Fibroblast of lung (primary cell): ENCODE measurements at regions not wholly inside any gene's neighbourhood (a gene's known extent, or its start where the extent isn't known, plus 50 kb on each side); places are given as distances from the start of the nearest gene placed in this dataset.

ENCODE experiments used
- DNase-seq, 2 donors: peaks; one replicate each; pipeline versions ENCODE4 v3.0.0 to v3.0.0-alpha.2; 2010; ENCODE audit warnings: low read depth in 2 of 2
- H2AFZ ChIP-seq: 2 replicates; pipeline ENCODE4 v1.5.1; 2012; ENCODE audit warnings: low read length, control low read depth, inconsistent platforms
- H3K27ac ChIP-seq: 2 replicates; pipeline ENCODE4 v1.5.1; 2011; ENCODE audit warnings: low read length, control low read depth; ENCODE audit not compliant: insufficient read depth
- H3K27me3 ChIP-seq: 2 replicates; pipeline ENCODE4 v1.5.1; 2011; ENCODE audit warnings: mild to moderate bottlenecking, low read length; ENCODE audit not compliant: control insufficient read depth, insufficient read depth
- H3K36me3 ChIP-seq: 2 replicates; pipeline ENCODE4 v1.5.1; 2011; ENCODE audit warnings: low read length; ENCODE audit not compliant: control insufficient read depth, insufficient read depth
- H3K4me1 ChIP-seq: 2 replicates; pipeline ENCODE4 v1.5.1; 2011; ENCODE audit warnings: low read length; ENCODE audit not compliant: control insufficient read depth, insufficient read depth; ENCODE audit errors: extremely low read depth
- H3K4me2 ChIP-seq: 2 replicates; pipeline ENCODE4 v1.5.1; 2011; ENCODE audit warnings: low read length, control low read depth; ENCODE audit not compliant: insufficient read depth; ENCODE audit errors: extremely low read depth
- H3K4me3 ChIP-seq, 4 experiments: fragments of 200-600 bp in 1 of 4; sonication (generic) in 1 of 4; replicated peaks in 1 of 4; 2 replicates each; pipeline ENCODE4 v1.5.1; 2011 to 2016; ENCODE audit warnings: low read length in 4 of 4, low read depth in 3 of 4, mild to moderate bottlenecking in 3 of 4, control low read depth in 2 of 4, inconsistent platforms in 1 of 4, mixed read lengths in 1 of 4; ENCODE audit not compliant: insufficient read depth in 1 of 4; ENCODE audit errors: control extremely low read depth in 1 of 4
- H3K79me2 ChIP-seq: 2 replicates; pipeline ENCODE4 v1.5.1; 2012; ENCODE audit warnings: mild to moderate bottlenecking, low read length, inconsistent platforms; ENCODE audit not compliant: control insufficient read depth, insufficient read depth
- H3K9ac ChIP-seq: 2 replicates; pipeline ENCODE4 v1.5.1; 2011; ENCODE audit warnings: mild to moderate bottlenecking, low read length, control low read depth; ENCODE audit not compliant: insufficient read depth
- H3K9me3 ChIP-seq: 2 replicates; pipeline ENCODE4 v1.5.1; 2012; ENCODE audit warnings: low read depth, low read length; ENCODE audit not compliant: control insufficient read depth, insufficient read depth
- H4K20me1 ChIP-seq: 2 replicates; pipeline ENCODE4 v1.5.1; 2011; ENCODE audit warnings: low read length; ENCODE audit not compliant: control insufficient read depth, insufficient read depth; ENCODE audit errors: extremely low read depth
- CTCF ChIP-seq, 2 donors: IDR thresholded peaks in 1 of 2; conservative IDR thresholded peaks in 1 of 2; 1 replicate in 1 of 2; 2 replicates in 1 of 2; pipeline ENCODE4 v1.5.1; 2011 to 2012; ENCODE audit warnings: low read length in 2 of 2, control low read depth in 1 of 2, inconsistent platforms in 1 of 2, low read depth in 1 of 2, mild to moderate bottlenecking in 1 of 2
- EZH2 ChIP-seq: IDR thresholded peaks from 2 replicates; pipeline ENCODE4 v1.5.1; 2012; ENCODE audit warnings: low read length, control low read depth, mild to moderate bottlenecking; ENCODE audit errors: missing control alignments

- no peak overlapping the region for H3K27ac ChIP-seq
- no peaks in the 10 kb centered on the region for H3K27me3 ChIP-seq
- no peaks in the 10 kb centered on the region for H3K79me2 ChIP-seq
- no peaks in the 10 kb centered on the region for H3K36me3 ChIP-seq
- H3K4me2 ChIP-seq = no peak overlapping the region
- no peak overlapping the region for H3K9ac ChIP-seq
- H3K9me3 ChIP-seq = no peaks in the 10 kb centered on the region
- TF ChIP-seq CTCF (conservative IDR thresholded peaks at IDR 0.05 in 1 of 2, IDR thresholded peaks at IDR 0.05 in 1 of 2; ENCODE audit: low read depth in 1 of 2, low read length in 2 of 2) (no peak), EZH2 (no peak)
- H4K20me1 ChIP-seq = no peaks in the 10 kb centered on the region
- no peaks in the 10 kb centered on the region for H3K4me1 ChIP-seq
- peak in 1 of 2 donors; percentile 87 for DNase-seq
- H3K4me3 ChIP-seq = no peak overlapping the region
- H2AFZ ChIP-seq = no peak overlapping the region
Observed at GRCh38 chr1:59229138-59229537, 67.8 kb upstream of the FGGY start.

- TF ChIP-seq CTCF (conservative IDR thresholded peaks at IDR 0.05 in 1 of 2, IDR thresholded peaks at IDR 0.05 in 1 of 2; ENCODE audit: low read depth in 1 of 2, low read length in 2 of 2) (no peak), EZH2 (no peak)
- peak in 1 of 2 donors; percentile 47 for DNase-seq
- Histone ChIP-seq H3K79me2 (no peaks in the 10 kb centered on the region), H3K4me1 (no peaks in the 10 kb centered on the region), H3K4me2 (no peak overlapping the region), H3K4me3 (no peak overlapping the region), H3K27ac (no peak overlapping the region), H3K27me3 (no peaks in the 10 kb centered on the region), H3K36me3 (no peaks in the 10 kb centered on the region), H3K9ac (no peak overlapping the region), H3K9me3 (no peaks in the 10 kb centered on the region), H4K20me1 (no peaks in the 10 kb centered on the region), H2AFZ (no peak overlapping the region)
Observed at GRCh38 chr1:59230622-59231021, 66.3 kb upstream of the FGGY start.

GRCh38 chr1:59232216-59232615, 64.7 kb upstream of the FGGY start:
- Histone ChIP-seq H4K20me1 (no peaks in the 10 kb centered on the region), H2AFZ (no peak overlapping the region), H3K9me3 (no peaks in the 10 kb centered on the region), H3K4me3 (no peak overlapping the region), H3K36me3 (no peaks in the 10 kb centered on the region), H3K4me2 (no peak overlapping the region), H3K79me2 (no peaks in the 10 kb centered on the region), H3K4me1 (no peaks in the 10 kb centered on the region), H3K27ac (no peak overlapping the region), H3K9ac (no peak overlapping the region), H3K27me3 (no peaks in the 10 kb centered on the region)
- TF ChIP-seq CTCF (conservative IDR thresholded peaks at IDR 0.05 in 1 of 2, IDR thresholded peaks at IDR 0.05 in 1 of 2; ENCODE audit: low read depth in 1 of 2, low read length in 2 of 2) = no peak
- TF ChIP-seq EZH2 = no peak
- DNase-seq = peak; percentile 18 to 39
